SK-N-SH (cell line): ENCODE measurements at regions not wholly inside any gene's neighbourhood (a gene's known extent, or its start where the extent isn't known, plus 50 kb on each side); places are given as distances from the start of the nearest gene placed in this dataset.

Source experiments
- CTCF ChIA-PET: fragments of 300-600, 350-600 bp; formaldehyde crosslinking; extraction: SDS; loops from one replicate; lab custom pipeline; 2021; lab: Yijun Ruan, JAX
- POLR2A ChIA-PET: fragments of 350-600 bp; sonication (Branson Sonifier 250); formaldehyde crosslinking; extraction: SDS; loops from one replicate; lab custom pipeline; 2020; ENCODE audit warnings: antibody characterized with exemption, inconsistent platforms; lab: Yijun Ruan, JAX
- DNase-seq: peaks from one replicate; pipeline ENCODE4 v3.0.0; 2012
- H2AFZ ChIP-seq: fragments of 200-600 bp; sonication (generic); 2 replicates; pipeline ENCODE4 v1.8.1; 2016; ENCODE audit warnings: antibody characterized with exemption, mild to moderate bottlenecking, low read depth
- H3F3A ChIP-seq: fragments of 200-600 bp; sonication (generic); replicated peaks from 2 replicates; pipeline ENCODE3; 2016; ENCODE audit warnings: antibody characterized with exemption, mild to moderate bottlenecking; ENCODE audit not compliant: insufficient read depth
- H3K27ac ChIP-seq, 2 experiments: fragments of 200-500 bp in 1 of 2; fragments of 200-600 bp in 1 of 2; sonication (Bioruptor generic) in 1 of 2; sonication (generic), shearing (Covaris generic) in 1 of 2; 2 replicates each; pipeline versions ENCODE4 v1.5.1 to v1.6.1; 2014 to 2016; ENCODE audit warnings: low read depth in 2 of 2, inconsistent platforms in 1 of 2, low read length in 1 of 2, mild to moderate bottlenecking in 1 of 2, mixed read lengths in 1 of 2
- H3K27me3 ChIP-seq: fragments of 200-600 bp; sonication (generic), shearing (Covaris generic); 2 replicates; pipeline ENCODE4 v1.6.1; 2016; ENCODE audit warnings: mixed run types; ENCODE audit not compliant: insufficient read depth
- H3K36me3 ChIP-seq, 2 experiments: fragments of 200-500 bp in 1 of 2; fragments of 200-600 bp in 1 of 2; sonication (Bioruptor generic) in 1 of 2; sonication (generic) in 1 of 2; replicated peaks in 1 of 2; 2 replicates each; pipeline versions ENCODE3 to v1.5.1; 2014 to 2016; ENCODE audit warnings: low read length in 1 of 2, mild to moderate bottlenecking in 1 of 2; ENCODE audit not compliant: insufficient read depth in 2 of 2, control insufficient read depth in 1 of 2
- H3K4me1 ChIP-seq, 2 experiments: fragments of 200-500 bp in 1 of 2; fragments of 200-600 bp in 1 of 2; sonication (Bioruptor generic) in 1 of 2; sonication (generic), shearing (Covaris generic) in 1 of 2; 2 replicates each; pipeline versions ENCODE4 v1.5.1 to v1.6.1; 2014 to 2016; ENCODE audit warnings: low read depth in 1 of 2, low read length in 1 of 2, mixed run types in 1 of 2; ENCODE audit not compliant: insufficient read depth in 2 of 2, control insufficient read depth in 1 of 2
- H3K4me2 ChIP-seq: fragments of 200-600 bp; sonication (generic), shearing (Covaris generic); 2 replicates; pipeline ENCODE4 v1.6.1; 2017; ENCODE audit warnings: mixed run types
- H3K4me3 ChIP-seq, 2 experiments: fragments of 200-500 bp in 1 of 2; fragments of 200-600 bp in 1 of 2; sonication (Bioruptor generic) in 1 of 2; sonication (generic), shearing (Covaris generic) in 1 of 2; 2 replicates each; pipeline versions ENCODE4 v1.5.1 to v1.8.1; 2014 to 2016; ENCODE audit warnings: low read depth in 2 of 2, inconsistent platforms in 1 of 2, low read length in 1 of 2, mild to moderate bottlenecking in 1 of 2, mixed read lengths in 1 of 2, moderate library complexity in 1 of 2
- H3K79me2 ChIP-seq: fragments of 200-600 bp; sonication (generic); 2 replicates; pipeline ENCODE4 v1.8.1; 2017; ENCODE audit warnings: mild to moderate bottlenecking; ENCODE audit not compliant: insufficient read depth
- H3K9ac ChIP-seq: fragments of 200-600 bp; sonication (generic); 2 replicates; pipeline ENCODE4 v1.6.1; 2017; ENCODE audit warnings: mixed run types
- H3K9me2 ChIP-seq: fragments of 200-600 bp; sonication (generic); 2 replicates; pipeline ENCODE4 v1.6.1; 2017; ENCODE audit warnings: mixed run types
- H3K9me3 ChIP-seq: fragments of 200-600 bp; sonication (generic); 2 replicates; pipeline ENCODE4 v1.6.1; 2017; ENCODE audit warnings: mixed run types, mild to moderate bottlenecking, moderate library complexity
- H4K20me1 ChIP-seq: fragments of 200-600 bp; sonication (generic); 2 replicates; pipeline ENCODE4 v1.6.1; 2017; ENCODE audit warnings: mild to moderate bottlenecking, mixed run types; ENCODE audit not compliant: insufficient read depth
- CHD2 ChIP-seq: fragments of 150-350 bp; IDR thresholded peaks from 2 replicates; pipeline ENCODE4 v1.6.1; 2018; ENCODE audit warnings: low read length; ENCODE audit not compliant: partially characterized antibody
- FOSL2 ChIP-seq: IDR thresholded peaks from 2 replicates; pipeline ENCODE4 v1.4.0; 2012; ENCODE audit warnings: low read depth, mild to moderate bottlenecking, moderate library complexity, borderline replicate concordance
- FOXM1 ChIP-seq: IDR thresholded peaks from 2 replicates; pipeline ENCODE4 v1.4.0; 2012; ENCODE audit warnings: low read depth, mild to moderate bottlenecking
- GABPA ChIP-seq: IDR thresholded peaks from 2 replicates; pipeline ENCODE4 v1.4.0; 2012; ENCODE audit warnings: low read depth, mild to moderate bottlenecking
- GATA2 ChIP-seq: sonication (generic); formaldehyde crosslinking; IDR thresholded peaks from 2 replicates; pipeline ENCODE4 v1.5.0; 2020; ENCODE audit warnings: mild to moderate bottlenecking, missing genetic modification reagents
- NRF1 ChIP-seq: IDR thresholded peaks from 2 replicates; pipeline ENCODE4 v1.6.1; 2012; ENCODE audit warnings: low read depth, mild to moderate bottlenecking, low read length
- RAD21 ChIP-seq: IDR thresholded peaks from 2 replicates; pipeline ENCODE4 v1.6.1; 2012; ENCODE audit warnings: mild to moderate bottlenecking, low read length
- RXRA ChIP-seq: IDR thresholded peaks from 2 replicates; pipeline ENCODE4 v1.4.0; 2012; ENCODE audit warnings: low read depth, mild to moderate bottlenecking, borderline replicate concordance
- SIN3A ChIP-seq: IDR thresholded peaks from 2 replicates; pipeline ENCODE4 v1.6.1; 2012; ENCODE audit warnings: low read depth, mild to moderate bottlenecking, low read length, moderate library complexity, borderline replicate concordance
- TAF1 ChIP-seq: IDR thresholded peaks from 2 replicates; pipeline ENCODE4 v1.6.1; 2012; ENCODE audit warnings: low read depth, mild to moderate bottlenecking, low read length, moderate library complexity, borderline replicate concordance
- YY1 ChIP-seq: IDR thresholded peaks from 2 replicates; pipeline ENCODE4 v1.4.0; 2012; ENCODE audit warnings: low read depth, mild to moderate bottlenecking
- WGBS: methylation state at CpG from one replicate; pipeline ENCODE4 v1.1.6; 2017; ENCODE audit warnings: low lambda C conversion rate; 5-methylcytosine and 5-hydroxymethylcytosine counted together
- TF ChIP-seq, protein P1 (sequence below): fragments of 150-350 bp; IDR thresholded peaks from 2 replicates; pipeline ENCODE4 v1.6.1; 2016; ENCODE audit warnings: mild to moderate bottlenecking, low read depth, low read length
- TF ChIP-seq, protein P2 (sequence below): IDR thresholded peaks from 2 replicates; pipeline ENCODE4 v1.4.0; 2012; ENCODE audit warnings: low read depth, borderline replicate concordance
- TF ChIP-seq, protein P3 (sequence below): IDR thresholded peaks from 2 replicates; pipeline ENCODE4 v1.6.1; 2012; ENCODE audit warnings: mild to moderate bottlenecking, low read depth, low read length, moderate library complexity
- TF ChIP-seq, protein P4 (sequence below): IDR thresholded peaks from 2 replicates; pipeline ENCODE4 v1.4.0; 2012; ENCODE audit warnings: low read depth

DNA sequence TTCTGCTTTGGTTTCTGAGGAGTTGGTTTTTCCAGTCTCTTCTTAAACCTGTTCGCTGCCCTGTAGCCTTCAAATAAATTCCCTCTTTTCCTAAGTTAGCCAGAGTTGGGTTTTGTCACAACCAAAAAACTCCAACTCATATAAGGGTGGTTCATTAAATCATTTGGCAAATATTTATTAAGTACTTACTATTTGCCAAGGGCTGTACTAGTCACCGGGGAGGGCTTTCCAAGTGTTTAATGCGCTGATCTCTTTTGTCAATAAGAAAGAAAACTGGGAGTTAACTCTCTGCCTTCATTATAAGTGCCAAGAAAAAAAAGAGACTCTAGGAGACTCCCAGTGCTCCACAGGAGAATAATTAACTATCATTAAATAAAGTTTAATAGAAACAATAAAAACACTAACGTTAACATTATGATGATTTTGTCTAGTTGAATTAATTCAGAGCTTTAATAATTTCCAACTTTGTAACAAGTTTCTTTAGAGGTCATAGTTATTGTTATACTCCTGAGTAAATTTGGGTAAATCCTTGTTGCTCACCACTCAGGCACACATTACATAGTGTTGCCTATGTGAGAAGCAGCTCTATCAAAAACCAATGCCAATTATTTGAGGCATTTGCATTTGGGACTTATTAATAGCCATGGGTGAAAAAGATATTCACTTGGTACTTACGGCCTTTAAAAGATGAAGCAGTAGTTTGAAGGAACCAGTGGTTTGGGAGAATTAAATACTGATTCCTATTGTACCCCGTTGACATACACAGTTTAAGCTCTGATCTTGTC is 122.5 kb upstream of the TEX13D start:
- Histone ChIP-seq H4K20me1 (no peaks in the 10 kb centered on the region), H3K79me2 (no peaks in the 10 kb centered on the region), H3K9ac (no peak overlapping the region), H3F3A (no peaks in the 10 kb centered on the region), H3K27me3 (no peaks in the 10 kb centered on the region), H2AFZ (no peak overlapping the region), H3K36me3 (no peaks in the 10 kb centered on the region), H3K4me3 (no peak overlapping the region), H3K9me2 (no peaks in the 10 kb centered on the region), H3K9me3 (no peaks in the 10 kb centered on the region), H3K27ac (no peak overlapping the region), H3K4me1 (no peaks in the 10 kb centered on the region), H3K4me2 (no peak overlapping the region)
- ChIA-PET CTCF (interaction anchor here (2.0 kb wide), 1 partner anchor 11 kb away, joined by 7 read pairs; no protein-coding TSS in a partner anchor), POLR2A (no interaction called here)
- WGBS: 39% methylated on average over 6 of the region's 6 CpGs
- DNase-seq: no peak
- TF ChIP-seq GABPA (no peak), YY1 (no peak), RAD21 (no peak), RXRA (no peak), FOXM1 (no peak), FOSL2 (no peak), NRF1 (no peak), SIN3A (no peak), GATA2 (CRISPR knock-in tag) (no peak), TAF1 (no peak), CHD2 (no peak)
- TF ChIP-seq, protein P1, sequence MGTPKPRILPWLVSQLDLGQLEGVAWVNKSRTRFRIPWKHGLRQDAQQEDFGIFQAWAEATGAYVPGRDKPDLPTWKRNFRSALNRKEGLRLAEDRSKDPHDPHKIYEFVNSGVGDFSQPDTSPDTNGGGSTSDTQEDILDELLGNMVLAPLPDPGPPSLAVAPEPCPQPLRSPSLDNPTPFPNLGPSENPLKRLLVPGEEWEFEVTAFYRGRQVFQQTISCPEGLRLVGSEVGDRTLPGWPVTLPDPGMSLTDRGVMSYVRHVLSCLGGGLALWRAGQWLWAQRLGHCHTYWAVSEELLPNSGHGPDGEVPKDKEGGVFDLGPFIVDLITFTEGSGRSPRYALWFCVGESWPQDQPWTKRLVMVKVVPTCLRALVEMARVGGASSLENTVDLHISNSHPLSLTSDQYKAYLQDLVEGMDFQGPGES: no peak
- TF ChIP-seq, protein P2, sequence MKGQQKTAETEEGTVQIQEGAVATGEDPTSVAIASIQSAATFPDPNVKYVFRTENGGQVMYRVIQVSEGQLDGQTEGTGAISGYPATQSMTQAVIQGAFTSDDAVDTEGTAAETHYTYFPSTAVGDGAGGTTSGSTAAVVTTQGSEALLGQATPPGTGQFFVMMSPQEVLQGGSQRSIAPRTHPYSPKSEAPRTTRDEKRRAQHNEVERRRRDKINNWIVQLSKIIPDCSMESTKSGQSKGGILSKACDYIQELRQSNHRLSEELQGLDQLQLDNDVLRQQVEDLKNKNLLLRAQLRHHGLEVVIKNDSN: no peak
- TF ChIP-seq, protein P3, sequence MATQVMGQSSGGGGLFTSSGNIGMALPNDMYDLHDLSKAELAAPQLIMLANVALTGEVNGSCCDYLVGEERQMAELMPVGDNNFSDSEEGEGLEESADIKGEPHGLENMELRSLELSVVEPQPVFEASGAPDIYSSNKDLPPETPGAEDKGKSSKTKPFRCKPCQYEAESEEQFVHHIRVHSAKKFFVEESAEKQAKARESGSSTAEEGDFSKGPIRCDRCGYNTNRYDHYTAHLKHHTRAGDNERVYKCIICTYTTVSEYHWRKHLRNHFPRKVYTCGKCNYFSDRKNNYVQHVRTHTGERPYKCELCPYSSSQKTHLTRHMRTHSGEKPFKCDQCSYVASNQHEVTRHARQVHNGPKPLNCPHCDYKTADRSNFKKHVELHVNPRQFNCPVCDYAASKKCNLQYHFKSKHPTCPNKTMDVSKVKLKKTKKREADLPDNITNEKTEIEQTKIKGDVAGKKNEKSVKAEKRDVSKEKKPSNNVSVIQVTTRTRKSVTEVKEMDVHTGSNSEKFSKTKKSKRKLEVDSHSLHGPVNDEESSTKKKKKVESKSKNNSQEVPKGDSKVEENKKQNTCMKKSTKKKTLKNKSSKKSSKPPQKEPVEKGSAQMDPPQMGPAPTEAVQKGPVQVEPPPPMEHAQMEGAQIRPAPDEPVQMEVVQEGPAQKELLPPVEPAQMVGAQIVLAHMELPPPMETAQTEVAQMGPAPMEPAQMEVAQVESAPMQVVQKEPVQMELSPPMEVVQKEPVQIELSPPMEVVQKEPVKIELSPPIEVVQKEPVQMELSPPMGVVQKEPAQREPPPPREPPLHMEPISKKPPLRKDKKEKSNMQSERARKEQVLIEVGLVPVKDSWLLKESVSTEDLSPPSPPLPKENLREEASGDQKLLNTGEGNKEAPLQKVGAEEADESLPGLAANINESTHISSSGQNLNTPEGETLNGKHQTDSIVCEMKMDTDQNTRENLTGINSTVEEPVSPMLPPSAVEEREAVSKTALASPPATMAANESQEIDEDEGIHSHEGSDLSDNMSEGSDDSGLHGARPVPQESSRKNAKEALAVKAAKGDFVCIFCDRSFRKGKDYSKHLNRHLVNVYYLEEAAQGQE: no peak
- TF ChIP-seq, protein P4, sequence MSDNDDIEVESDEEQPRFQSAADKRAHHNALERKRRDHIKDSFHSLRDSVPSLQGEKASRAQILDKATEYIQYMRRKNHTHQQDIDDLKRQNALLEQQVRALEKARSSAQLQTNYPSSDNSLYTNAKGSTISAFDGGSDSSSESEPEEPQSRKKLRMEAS: no peak
